ENCODE measurements at regions not wholly inside any gene's neighbourhood (a gene's known extent, or its start where the extent isn't known, plus 50 kb on each side); places are given as distances from the start of the nearest gene placed in this dataset.

- no peaks in the 10 kb centered on the region for H3K36me3 ChIP-seq (ENCODE audit: insufficient read depth)
- 97% methylated on average over 3 of the region's 3 CpGs for whole genome bisulfite sequencing
- H3K4me1 ChIP-seq (ENCODE audit: insufficient read depth) = no peaks in the 10 kb centered on the region
- H3K27ac ChIP-seq (ENCODE audit: low read depth) = no peak overlapping the region
- DNase-seq (ENCODE audit: extremely low spot score) = no peak
- no peak overlapping the region for H3K4me3 ChIP-seq (ENCODE audit: low read depth, low read length)
Measured at GRCh38 chr4:71243091-71243833, 95.6 kb upstream of the SLC4A4 start.

- H3K4me1 ChIP-seq (ENCODE audit: insufficient read depth) = no peaks in the 10 kb centered on the region
- DNase-seq (ENCODE audit: extremely low spot score) = no peak
- H3K36me3 ChIP-seq (ENCODE audit: insufficient read depth) = no peaks in the 10 kb centered on the region
- H3K4me3 ChIP-seq (ENCODE audit: low read depth, low read length) = no peak overlapping the region
- H3K27ac ChIP-seq (ENCODE audit: low read depth) = no peak overlapping the region
- 90% methylated on average over 5 of the region's 5 CpGs for WGBS
Measured at GRCh38 chr4:71247706-71248105, 91.1 kb upstream of the SLC4A4 start.

GRCh38 chr4:71251261-71251660, 87.6 kb upstream of the SLC4A4 start:
- Histone ChIP-seq H3K27ac (ENCODE audit: low read depth) (no peak overlapping the region), H3K4me1 (ENCODE audit: insufficient read depth) (no peaks in the 10 kb centered on the region), H3K4me3 (ENCODE audit: low read depth, low read length) (no peak overlapping the region), H3K36me3 (ENCODE audit: insufficient read depth) (no peaks in the 10 kb centered on the region)
- no peak for DNase-seq (ENCODE audit: extremely low spot score)
- WGBS = 45% methylated on average over 2 of the region's 2 CpGs

- Histone ChIP-seq H3K36me3 (ENCODE audit: insufficient read depth) (no peaks in the 10 kb centered on the region), H3K27ac (ENCODE audit: low read depth) (no peak overlapping the region), H3K4me3 (ENCODE audit: low read depth, low read length) (no peak overlapping the region), H3K4me1 (ENCODE audit: insufficient read depth) (no peaks in the 10 kb centered on the region)
- 80% methylated on average over 1 of the region's 1 CpG for WGBS
- DNase-seq (ENCODE audit: extremely low spot score) = no peak
Measured at GRCh38 chr4:71253545-71253944, 85.3 kb upstream of the SLC4A4 start.

- 84% methylated on average over 2 of the region's 2 CpGs for WGBS
- Histone ChIP-seq H3K4me3 (ENCODE audit: low read depth, low read length) (no peak overlapping the region), H3K36me3 (ENCODE audit: insufficient read depth) (no peaks in the 10 kb centered on the region), H3K27ac (ENCODE audit: low read depth) (no peak overlapping the region), H3K4me1 (ENCODE audit: insufficient read depth) (no peaks in the 10 kb centered on the region)
- DNase-seq (ENCODE audit: extremely low spot score) = no peak
Measured at GRCh38 chr4:71254451-71255012, 84.3 kb upstream of the SLC4A4 start.

- Histone ChIP-seq H3K36me3 (ENCODE audit: insufficient read depth) (no peaks in the 10 kb centered on the region), H3K4me1 (ENCODE audit: insufficient read depth) (no peaks in the 10 kb centered on the region), H3K27ac (ENCODE audit: low read depth) (no peak overlapping the region), H3K4me3 (ENCODE audit: low read depth, low read length) (no peak overlapping the region)
- 77% methylated on average over 1 of the region's 1 CpG for WGBS
- no peak for DNase-seq (ENCODE audit: extremely low spot score)
Measured at GRCh38 chr4:71255976-71256375, 82.8 kb upstream of the SLC4A4 start.

- 63% methylated on average over 3 of the region's 3 CpGs for WGBS
Measured at GRCh38 chr4:71257761-71258160, 81.1 kb upstream of the SLC4A4 start.

GRCh38 chr4:71258323-71258722, 80.5 kb upstream of the SLC4A4 start:
- no peak overlapping the region for H3K27ac ChIP-seq (ENCODE audit: low read depth)
- no peak overlapping the region for H3K4me3 ChIP-seq (ENCODE audit: low read depth, low read length)
- H3K36me3 ChIP-seq (ENCODE audit: insufficient read depth) = no peaks in the 10 kb centered on the region
- WGBS = 91% methylated on average over 7 of the region's 7 CpGs
- no peaks in the 10 kb centered on the region for H3K4me1 ChIP-seq (ENCODE audit: insufficient read depth)
- no peak for DNase-seq (ENCODE audit: extremely low spot score)

More at GRCh38 chr4:71257761-71258160, 81.1 kb upstream of the SLC4A4 start:
- Histone ChIP-seq H3K36me3 (ENCODE audit: insufficient read depth) (no peaks in the 10 kb centered on the region), H3K27ac (ENCODE audit: low read depth) (no peak overlapping the region), H3K4me1 (ENCODE audit: insufficient read depth) (no peaks in the 10 kb centered on the region), H3K4me3 (ENCODE audit: low read depth, low read length) (no peak overlapping the region)
- no peak for DNase-seq (ENCODE audit: extremely low spot score)

GRCh38 chr4:71259280-71259679, 79.5 kb upstream of the SLC4A4 start:
- Histone ChIP-seq H3K27ac (ENCODE audit: low read depth) (no peak overlapping the region), H3K36me3 (ENCODE audit: insufficient read depth) (no peaks in the 10 kb centered on the region), H3K4me3 (ENCODE audit: low read depth, low read length) (no peak overlapping the region), H3K4me1 (ENCODE audit: insufficient read depth) (no peaks in the 10 kb centered on the region)
- 92% methylated on average over 6 of the region's 6 CpGs for WGBS
- no peak for DNase-seq (ENCODE audit: extremely low spot score)

- Histone ChIP-seq H3K27ac (ENCODE audit: low read depth) (no peak overlapping the region), H3K36me3 (ENCODE audit: insufficient read depth) (no peaks in the 10 kb centered on the region), H3K4me1 (ENCODE audit: insufficient read depth) (no peaks in the 10 kb centered on the region), H3K4me3 (ENCODE audit: low read depth, low read length) (no peak overlapping the region)
- WGBS = 72% methylated on average over 3 of the region's 3 CpGs
- no peak for DNase-seq (ENCODE audit: extremely low spot score)
Measured at GRCh38 chr4:71259911-71260331, 78.9 kb upstream of the SLC4A4 start.

- no peak for DNase-seq (ENCODE audit: extremely low spot score)
- H3K4me3 ChIP-seq (ENCODE audit: low read depth, low read length) = no peak overlapping the region
- WGBS = 66% methylated on average over 1 of the region's 1 CpG
- H3K36me3 ChIP-seq (ENCODE audit: insufficient read depth) = no peaks in the 10 kb centered on the region
- H3K27ac ChIP-seq (ENCODE audit: low read depth) = no peak overlapping the region
- no peaks in the 10 kb centered on the region for H3K4me1 ChIP-seq (ENCODE audit: insufficient read depth)
Measured at GRCh38 chr4:71260544-71260943, 78.3 kb upstream of the SLC4A4 start.

GRCh38 chr4:71261001-71261400, 77.8 kb upstream of the SLC4A4 start:
- no peak for DNase-seq (ENCODE audit: extremely low spot score)
- no peaks in the 10 kb centered on the region for H3K4me1 ChIP-seq (ENCODE audit: insufficient read depth)
- H3K36me3 ChIP-seq (ENCODE audit: insufficient read depth) = no peaks in the 10 kb centered on the region
- 69% methylated on average over 6 of the region's 6 CpGs for WGBS
- H3K27ac ChIP-seq (ENCODE audit: low read depth) = no peak overlapping the region
- no peak overlapping the region for H3K4me3 ChIP-seq (ENCODE audit: low read depth, low read length)

- no peaks in the 10 kb centered on the region for H3K4me1 ChIP-seq (ENCODE audit: insufficient read depth)
- no peak overlapping the region for H3K4me3 ChIP-seq (ENCODE audit: low read depth, low read length)
- H3K27ac ChIP-seq (ENCODE audit: low read depth) = no peak overlapping the region
- DNase-seq (ENCODE audit: extremely low spot score) = no peak
- no peaks in the 10 kb centered on the region for H3K36me3 ChIP-seq (ENCODE audit: insufficient read depth)
- 59% methylated on average over 3 of the region's 3 CpGs for WGBS
Measured at GRCh38 chr4:71261633-71262121, 77.1 kb upstream of the SLC4A4 start.

- no peak overlapping the region for H3K27ac ChIP-seq (ENCODE audit: low read depth)
- H3K36me3 ChIP-seq (ENCODE audit: insufficient read depth) = no peaks in the 10 kb centered on the region
- H3K4me1 ChIP-seq (ENCODE audit: insufficient read depth) = no peaks in the 10 kb centered on the region
- WGBS = 51% methylated on average over 3 of the region's 3 CpGs
- no peak for DNase-seq (ENCODE audit: extremely low spot score)
- H3K4me3 ChIP-seq (ENCODE audit: low read depth, low read length) = no peak overlapping the region
Measured at GRCh38 chr4:71262161-71262560, 76.7 kb upstream of the SLC4A4 start.
